Coronary artery (tissue), 2 donors: ENCODE measurements at regions not wholly inside any gene's neighbourhood (a gene's known extent, or its start where the extent isn't known, plus 50 kb on each side); places are given as distances from the start of the nearest gene placed in this dataset.

Experiments used
- DNase-seq: peaks from one replicate; pipeline ENCODE4 v3.0.0-alpha.2; 2017; ENCODE audit warnings: low spot score
- H3K27ac ChIP-seq, 2 donors: fragments of 200-600 bp; sonication (generic); one replicate each; pipeline ENCODE4 v1.5.1; 2016 to 2019
- H3K4me3 ChIP-seq: fragments of 200-600 bp; sonication (generic); 2 replicates; pipeline ENCODE4 v1.5.1; 2016; ENCODE audit warnings: mild to moderate bottlenecking, moderate library complexity
- CTCF ChIP-seq: fragments of 200-600 bp; sonication (generic); IDR thresholded peaks from one replicate; pipeline ENCODE4 v1.5.1; 2019; ENCODE audit warnings: antibody characterized with exemption

- no peak overlapping the region for H3K4me3 ChIP-seq
- DNase-seq = no peak
- H3K27ac ChIP-seq = no peak overlapping the region
- TF ChIP-seq CTCF = no peak
Observed at GRCh38 chr11:45436118-45436517, 150.0 kb upstream of the SYT13 start.

DNA sequence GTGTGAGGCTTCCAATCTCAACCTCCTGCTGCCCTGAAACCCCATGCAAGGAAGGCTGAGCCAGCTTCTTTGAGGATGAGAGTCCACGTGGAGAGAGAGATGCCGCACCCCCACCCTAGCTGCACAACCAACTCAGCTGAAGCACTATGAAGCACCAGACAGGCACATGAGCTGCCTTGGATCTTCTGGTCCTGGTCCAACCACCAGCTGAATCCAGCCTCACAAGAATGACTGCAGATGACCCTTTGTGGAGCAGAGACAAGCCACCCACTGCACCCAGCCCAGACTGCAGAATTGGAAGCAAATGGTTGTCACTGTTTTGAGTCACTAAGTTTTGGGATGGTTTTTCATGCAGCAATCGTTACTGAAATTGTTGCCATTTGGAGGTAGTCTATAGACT is 149.6 kb upstream of the SYT13 start:
- no peak for TF ChIP-seq CTCF
- Histone ChIP-seq H3K4me3 (no peak overlapping the region), H3K27ac (no peak overlapping the region)
- no peak for DNase-seq

GRCh38 chr11:45432910-45433309 is 146.8 kb upstream of the SYT13 start:
- no peak for DNase-seq
- TF ChIP-seq CTCF = no peak
- no peak overlapping the region for H3K4me3 ChIP-seq
- no peak overlapping the region for H3K27ac ChIP-seq

- Histone ChIP-seq H3K4me3 (no peak overlapping the region), H3K27ac (no peak overlapping the region)
- no peak for TF ChIP-seq CTCF
- no peak for DNase-seq
Observed at GRCh38 chr11:45432100-45432499, 146.0 kb upstream of the SYT13 start.

GRCh38 chr11:45431046-45432018 is 145.2 kb upstream of the SYT13 start:
- DNase-seq = no peak
- TF ChIP-seq CTCF = no peak

GRCh38 chr11:45430361-45430760 is 144.2 kb upstream of the SYT13 start:
- Histone ChIP-seq H3K27ac (no peak overlapping the region), H3K4me3 (no peak overlapping the region)
- TF ChIP-seq CTCF = no peak
- DNase-seq = no peak

More at GRCh38 chr11:45431046-45432018, 145.2 kb upstream of the SYT13 start:
- H3K4me3 ChIP-seq = no peak overlapping the region
- no peak overlapping the region for H3K27ac ChIP-seq

GRCh38 chr11:45429719-45430118 is 143.6 kb upstream of the SYT13 start:
- no peak for DNase-seq
- no peak for TF ChIP-seq CTCF
- H3K27ac ChIP-seq = no peak overlapping the region
- H3K4me3 ChIP-seq = no peak overlapping the region
